Lower lobe of right lung (tissue), 2 donors: ENCODE measurements at regions not wholly inside any gene's neighbourhood (a gene's known extent, or its start where the extent isn't known, plus 50 kb on each side); places are given as distances from the start of the nearest gene placed in this dataset.
"Not testable (repeated sequence)": the region's sequence is repeated elsewhere in the genome, so short reads cannot be mapped to it uniquely, and the experiment has no call there.

Experiments
- ATAC-seq, 2 donors: fragments of 200-7000 bp; cut with Tn5 transposase; one replicate each; pipeline ENCODE4 v1.9.1; 2020 to 2022; ENCODE audit warnings: mild to moderate bottlenecking in 2 of 2, moderate library complexity in 2 of 2
- DNase-seq: peaks from one replicate; pipeline ENCODE4 v3.0.0-alpha.2; 2020
- H3K27ac ChIP-seq: fragments of 200-600 bp; one replicate; pipeline ENCODE4 v1.8.0; 2022
- H3K27me3 ChIP-seq: fragments of 200-600 bp; one replicate; pipeline ENCODE4 v1.8.0; 2022; ENCODE audit warnings: low read depth
- H3K36me3 ChIP-seq: fragments of 200-600 bp; one replicate; pipeline ENCODE4 v1.8.0; 2022; ENCODE audit warnings: mild to moderate bottlenecking
- H3K4me1 ChIP-seq: fragments of 200-600 bp; one replicate; pipeline ENCODE4 v1.8.0; 2022
- H3K4me3 ChIP-seq: fragments of 200-600 bp; one replicate; pipeline ENCODE4 v1.8.0; 2022; ENCODE audit warnings: mild to moderate bottlenecking
- H3K9me3 ChIP-seq: fragments of 200-600 bp; one replicate; pipeline ENCODE4 v1.8.0; 2022
- CTCF ChIP-seq: fragments of 200-600 bp; IDR thresholded peaks from one replicate; pipeline ENCODE4 v1.8.0; 2022; ENCODE audit warnings: antibody characterized with exemption, mild to moderate bottlenecking
- intact Hi-C: fragments of 100-400 bp; cut with DNase I; formaldehyde crosslinking; loops from one replicate; pipeline ENCODE4 v1.11.0; 2022
- donor health status: DM: no; HTN: yes; CAD: no; lungs with severe emphysema.

- TF ChIP-seq CTCF, result no peak
- Histone ChIP-seq H3K4me1 (no peaks in the 10 kb centered on the region), H3K27me3 (no peaks in the 10 kb centered on the region), H3K36me3 (no peaks in the 10 kb centered on the region), H3K27ac (no peak overlapping the region), H3K4me3 (no peak overlapping the region), H3K9me3 (no peaks in the 10 kb centered on the region)
- ATAC-seq (no peak), DNase-seq (no peak)
- intact Hi-C loops, result no loop called here
These were observed 256.8 kb downstream of the TRIML1 start for GRCh38 chr4:188396037-188396436.

GRCh38 chr4:188399834-188400233 lies 260.6 kb downstream of the TRIML1 start:
- Histone ChIP-seq H3K4me3 (no peak overlapping the region), H3K36me3 (no peaks in the 10 kb centered on the region), H3K4me1 (no peaks in the 10 kb centered on the region), H3K27ac (no peak overlapping the region), H3K27me3 (no peaks in the 10 kb centered on the region), H3K9me3 (no peaks in the 10 kb centered on the region)
- intact Hi-C loops, result no loop called here
- DNase-seq (no peak), ATAC-seq (no peak)
- TF ChIP-seq CTCF, result no peak

- H3K4me3 ChIP-seq, result no peak overlapping the region
- no peaks in the 10 kb centered on the region for H3K9me3 ChIP-seq
- TF ChIP-seq CTCF, result no peak
- intact Hi-C loops, result no loop called here
- no peaks in the 10 kb centered on the region for H3K27me3 ChIP-seq
- H3K4me1 ChIP-seq, result no peaks in the 10 kb centered on the region
- H3K36me3 ChIP-seq, result no peaks in the 10 kb centered on the region
- ATAC-seq (no peak), DNase-seq (no peak)
- no peak overlapping the region for H3K27ac ChIP-seq
These were observed 261.2 kb downstream of the TRIML1 start for GRCh38 chr4:188400451-188400850.

- H3K4me1 ChIP-seq, result no peaks in the 10 kb centered on the region
- H3K4me3 ChIP-seq, result no peak overlapping the region
- intact Hi-C loops, result no loop called here
- no peak overlapping the region for H3K27ac ChIP-seq
- no peaks in the 10 kb centered on the region for H3K9me3 ChIP-seq
- ATAC-seq (no peak), DNase-seq (no peak)
- no peaks in the 10 kb centered on the region for H3K36me3 ChIP-seq
- TF ChIP-seq CTCF, result no peak
- H3K27me3 ChIP-seq, result no peaks in the 10 kb centered on the region
These were observed 264.0 kb downstream of the TRIML1 start for GRCh38 chr4:188403272-188403671.

GRCh38 chr4:188405071-188405835 lies 266.0 kb downstream of the TRIML1 start:
- DNase-seq, H3K27ac ChIP-seq, H3K36me3 ChIP-seq, H3K27me3 ChIP-seq, ATAC-seq, H3K4me3 ChIP-seq, H3K9me3 ChIP-seq, intact Hi-C loops, H3K4me1 ChIP-seq: not testable (repeated sequence)

GRCh38 chr4:188408244-188409030 lies 269.2 kb downstream of the TRIML1 start:
- Histone ChIP-seq H3K9me3 (no peaks in the 10 kb centered on the region), H3K36me3 (no peaks in the 10 kb centered on the region), H3K4me1 (no peaks in the 10 kb centered on the region), H3K27me3 (no peaks in the 10 kb centered on the region), H3K27ac (no peak overlapping the region), H3K4me3 (no peak overlapping the region)
- ATAC-seq (no peak), DNase-seq (no peak)
- TF ChIP-seq CTCF, result no peak
- intact Hi-C loops, result no loop called here
